Pancreas (tissue), 10 donors: ENCODE measurements at regions not wholly inside any gene's neighbourhood (a gene's known extent, or its start where the extent isn't known, plus 50 kb on each side); places are given as distances from the start of the nearest gene placed in this dataset.
A peak's percentile ranks its signal among the peaks of the same experiment; 100 is the strongest.

Experiments used
- ATAC-seq, 4 donors: fragments of 200-7000 bp; cut with Tn5 transposase; one replicate each; pipeline versions ENCODE4 v1.8.0 to v1.9.1; 2020; ENCODE audit warnings: mild to moderate bottlenecking in 4 of 4, moderate library complexity in 4 of 4
- DNase-seq, 6 donors: peaks; one replicate each; pipeline ENCODE4 v3.0.0-alpha.2; 2020
- FAIRE-seq: peaks from 2 replicates; lab custom pipeline; 2012; peaks lifted over from hg19 to GRCh38; lab: Jason Lieb, UNC
- H3K27ac ChIP-seq, 4 donors: fragments of 200-600 bp; sonication (generic); 1 replicate in 3 of 4; 2 replicates in 1 of 4; pipeline versions ENCODE4 v1.5.0 to v1.8.0; 2020
- H3K27me3 ChIP-seq, 4 donors: fragments of 200-600 bp; one replicate each; pipeline ENCODE4 v1.8.0; 2021
- H3K36me3 ChIP-seq, 3 donors: fragments of 200-600 bp; sonication (generic) in 1 of 3; one replicate each; pipeline versions ENCODE4 v1.5.0 to v1.8.0; 2020 to 2021
- H3K4me1 ChIP-seq, 3 donors: fragments of 200-600 bp; one replicate each; pipeline ENCODE4 v1.8.0; 2021
- H3K4me3 ChIP-seq, 4 donors: fragments of 200-600 bp; sonication (generic) in 2 of 4; one replicate each; pipeline versions ENCODE4 v1.5.0 to v1.8.0; 2020 to 2021
- H3K9me3 ChIP-seq, 4 donors: fragments of 200-600 bp; one replicate each; pipeline ENCODE4 v1.8.0; 2021
- WGBS, 2 donors: extraction: QIAGEN DNeasy Blood & Tissue Kit; methylation state at CpG; one replicate each; pipeline ENCODE4 v1.1.7; 2013; 5-methylcytosine and 5-hydroxymethylcytosine counted together
- intact Hi-C, 3 donors: fragments of 100-400 bp; cut with DNase I; formaldehyde crosslinking; loops; one replicate each; pipeline versions ENCODE4 v1.11.1 to v1.14.2; 2022
- TF ChIP-seq, protein P1 (sequence below), 4 donors: fragments of 200-600 bp; sonication (generic) in 3 of 4; IDR thresholded peaks; one replicate each; pipeline versions ENCODE4 v1.5.0 to v1.8.0; 2021; ENCODE audit warnings: antibody characterized with exemption in 4 of 4
- donor health status: healthy with polysubstance abuse.
- donor health status: DM: no; HTN: no; CAD: no; lungs with moderate emphysema.
- donor health status: DM: no; HTN: no; CAD: no.
- donor health status: control.
- donor health status: control.
- donor health status: Bipolar disorder and iron deficiency.
- donor health status: DM: yes; HTN: yes; CAD: no.
- donor health status: DM: no; HTN: no; CAD: no.
- donor health status: DM: no; HTN: no; CAD: no.
- donor health status: DM: yes; HTN: yes; CAD: no.

DNA sequence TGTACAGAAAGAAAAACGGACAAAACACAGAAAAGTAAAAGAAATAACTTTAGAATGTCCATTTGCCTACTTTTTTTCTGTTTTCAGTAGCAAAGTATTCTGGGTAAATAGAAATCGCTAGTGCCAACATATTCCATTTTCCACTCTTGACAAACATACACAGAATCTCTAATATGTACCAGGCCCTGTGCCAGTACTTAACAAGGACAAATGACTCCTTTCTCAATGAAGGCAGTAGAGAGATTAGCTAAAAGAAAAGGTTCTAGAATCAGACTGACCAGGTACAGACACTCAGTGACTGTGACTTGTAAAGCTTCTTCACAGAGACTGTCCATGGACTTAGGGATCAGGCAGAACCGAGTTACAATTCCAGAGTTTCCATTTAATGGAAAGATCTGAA lies 165.8 kb upstream of the STAC start:
- intact Hi-C loops, result no loop called here
- peak in 3 of 4 donors; percentile 66 to 80 (median 77) for ATAC-seq
- no peaks in the 10 kb centered on the region for H3K4me1 ChIP-seq
- no peak for FAIRE-seq
- no peaks in the 10 kb centered on the region for H3K27me3 ChIP-seq
- 31 to 35% methylated on average over 3 of the region's 3 CpGs for WGBS, 2 donors
- no peak overlapping the region for H3K4me3 ChIP-seq
- no peaks in the 10 kb centered on the region for H3K36me3 ChIP-seq
- no peak for DNase-seq
- TF ChIP-seq, protein P1, sequence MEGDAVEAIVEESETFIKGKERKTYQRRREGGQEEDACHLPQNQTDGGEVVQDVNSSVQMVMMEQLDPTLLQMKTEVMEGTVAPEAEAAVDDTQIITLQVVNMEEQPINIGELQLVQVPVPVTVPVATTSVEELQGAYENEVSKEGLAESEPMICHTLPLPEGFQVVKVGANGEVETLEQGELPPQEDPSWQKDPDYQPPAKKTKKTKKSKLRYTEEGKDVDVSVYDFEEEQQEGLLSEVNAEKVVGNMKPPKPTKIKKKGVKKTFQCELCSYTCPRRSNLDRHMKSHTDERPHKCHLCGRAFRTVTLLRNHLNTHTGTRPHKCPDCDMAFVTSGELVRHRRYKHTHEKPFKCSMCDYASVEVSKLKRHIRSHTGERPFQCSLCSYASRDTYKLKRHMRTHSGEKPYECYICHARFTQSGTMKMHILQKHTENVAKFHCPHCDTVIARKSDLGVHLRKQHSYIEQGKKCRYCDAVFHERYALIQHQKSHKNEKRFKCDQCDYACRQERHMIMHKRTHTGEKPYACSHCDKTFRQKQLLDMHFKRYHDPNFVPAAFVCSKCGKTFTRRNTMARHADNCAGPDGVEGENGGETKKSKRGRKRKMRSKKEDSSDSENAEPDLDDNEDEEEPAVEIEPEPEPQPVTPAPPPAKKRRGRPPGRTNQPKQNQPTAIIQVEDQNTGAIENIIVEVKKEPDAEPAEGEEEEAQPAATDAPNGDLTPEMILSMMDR (IDR thresholded peaks at IDR 0.05), result no peak
- H3K27ac ChIP-seq, result no peak overlapping the region
- no peaks in the 10 kb centered on the region for H3K9me3 ChIP-seq

DNA sequence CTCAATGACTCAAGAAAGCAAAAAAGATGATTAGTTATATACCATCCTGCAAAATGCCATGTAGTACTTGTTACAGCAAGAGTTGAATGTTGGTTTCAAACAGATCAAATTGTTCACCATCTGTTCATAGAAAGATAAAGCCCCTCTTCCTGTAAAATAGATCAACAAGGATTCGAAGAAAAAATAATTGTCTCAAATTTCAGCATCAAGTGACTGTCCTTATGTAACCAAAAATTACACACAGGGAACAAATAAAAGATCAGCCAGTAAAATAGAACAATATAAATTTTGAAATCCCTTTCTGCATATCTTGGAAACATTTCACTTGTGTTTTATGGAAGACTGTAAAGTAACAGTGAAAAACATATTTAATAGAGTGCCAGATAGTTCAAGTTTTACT lies 165.1 kb upstream of the STAC start:
- H3K4me3 ChIP-seq, result no peak overlapping the region
- FAIRE-seq, result no peak
- no peak for DNase-seq
- no peaks in the 10 kb centered on the region for H3K27me3 ChIP-seq
- H3K27ac ChIP-seq, result no peak overlapping the region
- no peaks in the 10 kb centered on the region for H3K4me1 ChIP-seq
- TF ChIP-seq, protein P1 (IDR thresholded peaks at IDR 0.05), result no peak
- WGBS, 2 donors, result 38 to 46% methylated on average over 1 of the region's 1 CpG
- H3K36me3 ChIP-seq, result no peaks in the 10 kb centered on the region
- intact Hi-C loops, result no loop called here
- H3K9me3 ChIP-seq, result no peaks in the 10 kb centered on the region
- ATAC-seq, result no peak

DNA sequence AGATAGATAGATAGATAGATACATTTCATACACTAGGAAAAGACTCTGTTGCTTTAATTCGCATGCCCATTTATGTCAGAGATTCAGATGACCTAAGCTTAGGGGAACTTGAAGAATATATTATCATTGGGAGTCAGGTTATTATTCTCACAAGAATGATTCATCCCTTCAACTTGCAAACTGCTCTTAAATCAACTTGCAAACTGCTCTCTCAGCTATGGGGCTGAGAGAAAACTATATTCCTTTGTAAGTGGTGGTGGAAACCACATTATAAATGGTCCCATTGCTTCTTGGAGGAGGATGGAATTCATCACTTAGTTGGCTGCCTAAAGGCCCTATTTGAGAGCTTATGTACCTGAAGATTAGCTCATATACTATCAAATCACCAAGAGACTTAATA lies 160.9 kb upstream of the STAC start:
- Histone ChIP-seq H3K27ac (no peak overlapping the region), H3K4me3 (no peak overlapping the region), H3K27me3 (no peaks in the 10 kb centered on the region), H3K4me1 (no peaks in the 10 kb centered on the region), H3K36me3 (no peaks in the 10 kb centered on the region), H3K9me3 (no peaks in the 10 kb centered on the region)
- TF ChIP-seq, protein P1 (IDR thresholded peaks at IDR 0.05), result no peak
- FAIRE-seq (no peak), ATAC-seq (no peak), DNase-seq (no peak)
- WGBS, 2 donors, result 86 to 94% methylated on average over 1 of the region's 1 CpG
- intact Hi-C loops, result no loop called here

GRCh38 chr3:36220173-36220572 lies 160.1 kb upstream of the STAC start:
- FAIRE-seq (no peak), DNase-seq (no peak), ATAC-seq (no peak)
- no peaks in the 10 kb centered on the region for H3K36me3 ChIP-seq
- no peaks in the 10 kb centered on the region for H3K27me3 ChIP-seq
- intact Hi-C loops, result no loop called here
- 83 to 84% methylated on average over 2 of the region's 2 CpGs for WGBS, 2 donors
- H3K4me1 ChIP-seq, result no peaks in the 10 kb centered on the region
- no peak overlapping the region for H3K27ac ChIP-seq
- H3K4me3 ChIP-seq, result no peak overlapping the region
- TF ChIP-seq, protein P1 (IDR thresholded peaks at IDR 0.05), result no peak
- no peaks in the 10 kb centered on the region for H3K9me3 ChIP-seq

DNA sequence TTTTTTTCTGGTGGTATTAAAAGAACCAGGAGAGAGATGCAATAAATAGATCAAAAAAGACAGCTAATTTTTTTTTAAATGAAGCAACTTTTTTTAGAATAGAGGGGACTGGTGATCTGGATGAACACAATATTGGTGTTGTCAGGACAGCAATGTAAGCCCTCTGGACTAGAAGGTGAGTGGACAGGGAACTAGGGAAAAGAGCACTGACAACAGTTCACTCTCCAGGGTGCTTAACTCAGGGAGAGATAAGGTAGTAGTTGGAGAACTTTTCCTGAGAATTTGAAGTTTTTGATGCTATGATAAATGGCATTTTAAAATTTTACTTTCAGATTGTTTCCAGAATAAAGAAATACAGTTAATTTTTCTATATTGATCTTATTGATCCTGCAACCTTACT lies 158.3 kb upstream of the STAC start:
- H3K4me3 ChIP-seq, result no peak overlapping the region
- H3K4me1 ChIP-seq, result no peaks in the 10 kb centered on the region
- H3K9me3 ChIP-seq, result no peaks in the 10 kb centered on the region
- H3K27ac ChIP-seq, result no peak overlapping the region
- no peaks in the 10 kb centered on the region for H3K36me3 ChIP-seq
- intact Hi-C loops, result no loop called here
- ATAC-seq, result no peak
- no peaks in the 10 kb centered on the region for H3K27me3 ChIP-seq
- no peak for FAIRE-seq
- TF ChIP-seq, protein P1 (IDR thresholded peaks at IDR 0.05), result no peak
- no peak for DNase-seq
